ENCODE measurements at regions not wholly inside any gene's neighbourhood (a gene's known extent, or its start where the extent isn't known, plus 50 kb on each side); places are given as distances from the start of the nearest gene placed in this dataset.

GRCh38 chr20:60455272-60455671 is 497.0 kb downstream of the CDH26 start:
- no peak for DNase-seq

GRCh38 chr20:60459212-60459611 is 501.0 kb downstream of the CDH26 start:
- no peak for DNase-seq

- no peak for DNase-seq
These were observed 503.8 kb downstream of the CDH26 start for GRCh38 chr20:60461993-60462392.

GRCh38 chr20:60463798-60464197 is 505.6 kb downstream of the CDH26 start:
- no peak for DNase-seq

GRCh38 chr20:60465439-60465838 is 507.2 kb downstream of the CDH26 start:
- no peak for DNase-seq

GRCh38 chr20:60465993-60466686 is 507.9 kb downstream of the CDH26 start:
- no peak for DNase-seq

- DNase-seq = no peak
These were observed 508.4 kb downstream of the CDH26 start for GRCh38 chr20:60466687-60467022.

GRCh38 chr20:60467078-60467477 is 508.9 kb downstream of the CDH26 start:
- no peak for DNase-seq

GRCh38 chr20:60467771-60468170 is 509.5 kb downstream of the CDH26 start:
- no peak for DNase-seq

GRCh38 chr20:60469829-60470228 is 511.6 kb downstream of the CDH26 start:
- no peak for DNase-seq

GRCh38 chr20:60470366-60470765 is 512.1 kb downstream of the CDH26 start:
- DNase-seq = no peak

GRCh38 chr20:60473211-60473610 is 515.0 kb downstream of the CDH26 start:
- no peak for DNase-seq

- no peak for DNase-seq
These were observed 516.2 kb downstream of the CDH26 start for GRCh38 chr20:60474385-60474910.

- DNase-seq = no peak
These were observed 517.8 kb downstream of the CDH26 start for GRCh38 chr20:60476045-60476444.

GRCh38 chr20:60477958-60478357 is 519.7 kb downstream of the CDH26 start:
- no peak for DNase-seq

GRCh38 chr20:60478533-60478932 is 520.3 kb downstream of the CDH26 start:
- DNase-seq = no peak

- no peak for DNase-seq
These were observed 522.9 kb downstream of the CDH26 start for GRCh38 chr20:60480950-60481742.

- no peak for DNase-seq
These were observed 523.5 kb downstream of the CDH26 start for GRCh38 chr20:60481743-60482133.

- no peak for DNase-seq
These were observed 524.2 kb downstream of the CDH26 start for GRCh38 chr20:60482221-60483008.

GRCh38 chr20:60483371-60483770 is 525.1 kb downstream of the CDH26 start:
- no peak for DNase-seq

- no peak for DNase-seq
These were observed 526.1 kb downstream of the CDH26 start for GRCh38 chr20:60484316-60484715.

GRCh38 chr20:60485012-60485760 is 527.0 kb downstream of the CDH26 start:
- DNase-seq = no peak

- DNase-seq = no peak
These were observed 528.1 kb downstream of the CDH26 start for GRCh38 chr20:60486315-60486714.
